HG02852 (cell line): ENCODE measurements at regions not wholly inside any gene's neighbourhood (a gene's known extent, or its start where the extent isn't known, plus 50 kb on each side); places are given as distances from the start of the nearest gene placed in this dataset.
"Not testable (repeated sequence)": the region's sequence is repeated elsewhere in the genome, so short reads cannot be mapped to it uniquely, and the experiment has no call there.

Source experiments
- ATAC-seq: cut with Tn5 transposase; IDR thresholded peaks from one replicate; pipeline ENCODE4 v1.9.1; 2021; ENCODE audit warnings: mild to moderate bottlenecking, moderate library complexity; ENCODE audit not compliant: unreplicated experiment

- ATAC-seq = no peak
Observed at GRCh38 chr4:79561751-79562150, 153.7 kb upstream of the GK2 start.

- not testable (repeated sequence) for ATAC-seq
Observed at GRCh38 chr4:79559398-79559797, 151.4 kb upstream of the GK2 start.

- no peak for ATAC-seq
Observed at GRCh38 chr4:79552311-79552710, 144.3 kb upstream of the GK2 start.

GRCh38 chr4:79551555-79551954, 143.5 kb upstream of the GK2 start:
- ATAC-seq = no peak

- ATAC-seq = no peak
Observed at GRCh38 chr4:79547851-79548250, 139.8 kb upstream of the GK2 start.

GRCh38 chr4:79545292-79545691, 137.3 kb upstream of the GK2 start:
- not testable (repeated sequence) for ATAC-seq

GRCh38 chr4:79540143-79540542, 132.1 kb upstream of the GK2 start:
- no peak for ATAC-seq

- ATAC-seq = no peak
Observed at GRCh38 chr4:79535516-79535915, 127.5 kb upstream of the GK2 start.

GRCh38 chr4:79528241-79528706, 120.2 kb upstream of the GK2 start:
- no peak for ATAC-seq

- no peak for ATAC-seq
Observed at GRCh38 chr4:79526641-79527565, 118.9 kb upstream of the GK2 start.

GRCh38 chr4:79516114-79516513, 108.1 kb upstream of the GK2 start:
- no peak for ATAC-seq

- no peak for ATAC-seq
Observed at GRCh38 chr4:79514621-79515329, 106.7 kb upstream of the GK2 start.

GRCh38 chr4:79513576-79513975, 105.5 kb upstream of the GK2 start:
- ATAC-seq = no peak

- no peak for ATAC-seq
Observed at GRCh38 chr4:79512363-79512762, 104.3 kb upstream of the GK2 start.

GRCh38 chr4:79502081-79502480, 94.1 kb upstream of the GK2 start:
- no peak for ATAC-seq

GRCh38 chr4:79498282-79498681, 90.3 kb upstream of the GK2 start:
- ATAC-seq = no peak

- no peak for ATAC-seq
Observed at GRCh38 chr4:79497001-79497400, 89.0 kb upstream of the GK2 start.

- ATAC-seq = no peak
Observed at GRCh38 chr4:79495447-79495846, 87.4 kb upstream of the GK2 start.

- ATAC-seq = no peak
Observed at GRCh38 chr4:79492148-79492547, 84.1 kb upstream of the GK2 start.

GRCh38 chr4:79489506-79489905, 81.5 kb upstream of the GK2 start:
- no peak for ATAC-seq

- no peak for ATAC-seq
Observed at GRCh38 chr4:79476196-79476595, 68.2 kb upstream of the GK2 start.

GRCh38 chr4:79473439-79473724, 65.4 kb upstream of the GK2 start:
- ATAC-seq = no peak
